Activated CD4-positive, alpha-beta memory T cell treated with anti-CD3 and anti-CD28 coated beads for 36 hours (primary cell): ENCODE measurements at regions not wholly inside any gene's neighbourhood (a gene's known extent, or its start where the extent isn't known, plus 50 kb on each side); places are given as distances from the start of the nearest gene placed in this dataset.
"Not testable (repeated sequence)": the region's sequence is repeated elsewhere in the genome, so short reads cannot be mapped to it uniquely, and the experiment has no call there.

Experiments used
- CTCF ChIA-PET: fragments of 350-600 bp; sonication (Branson Sonifier 250); formaldehyde crosslinking; loops from one replicate; lab custom pipeline; 2021; ENCODE audit warnings: antibody characterized with exemption, inconsistent platforms; lab: Charles Lee
- POLR2A ChIA-PET: fragments of 350-600 bp; sonication (Branson Sonifier 250); formaldehyde crosslinking; loops from one replicate; lab custom pipeline; 2021; ENCODE audit warnings: antibody characterized with exemption; lab: Charles Lee
- DNase-seq: peaks from one replicate; pipeline ENCODE4 v3.0.0-alpha.2; 2020
- H3K27ac Mint-ChIP-seq: one replicate; pipeline ENCODE4 v1.8.0; 2021; ENCODE audit warnings: mixed read lengths
- H3K27me3 Mint-ChIP-seq: one replicate; pipeline ENCODE4 v1.8.0; 2021; ENCODE audit warnings: mixed read lengths
- H3K36me3 Mint-ChIP-seq: one replicate; pipeline ENCODE4 v1.8.0; 2021; ENCODE audit warnings: mixed read lengths
- H3K4me1 Mint-ChIP-seq: one replicate; pipeline ENCODE4 v1.8.0; 2021; ENCODE audit warnings: low read depth, mixed read lengths
- H3K4me3 Mint-ChIP-seq: one replicate; pipeline ENCODE4 v1.8.0; 2021; ENCODE audit warnings: mild to moderate bottlenecking, mixed read lengths
- H3K9me3 Mint-ChIP-seq: one replicate; pipeline ENCODE4 v1.8.0; 2021; ENCODE audit warnings: mixed read lengths
- intact Hi-C: fragments of 100-400 bp; cut with micrococcal nuclease; formaldehyde crosslinking; loops from one replicate; pipeline ENCODE4 v1.15.1; 2023

- POLR2A ChIA-PET: no interaction called here
- H3K4me1 Mint-ChIP-seq: no peaks in the 10 kb centered on the region
- no peaks in the 10 kb centered on the region for H3K9me3 Mint-ChIP-seq
- CTCF ChIA-PET: no interaction called here
- H3K4me3 Mint-ChIP-seq: no peak overlapping the region
- H3K36me3 Mint-ChIP-seq: no peaks in the 10 kb centered on the region
- DNase-seq: no peak
- no peak overlapping the region for H3K27ac Mint-ChIP-seq
- H3K27me3 Mint-ChIP-seq: peaks cover 5% of the 10 kb centered on the region
- intact Hi-C loops: no loop called here
These were observed 55.5 kb downstream of the PRR15 start for GRCh38 chr7:29619111-29619510.

DNA sequence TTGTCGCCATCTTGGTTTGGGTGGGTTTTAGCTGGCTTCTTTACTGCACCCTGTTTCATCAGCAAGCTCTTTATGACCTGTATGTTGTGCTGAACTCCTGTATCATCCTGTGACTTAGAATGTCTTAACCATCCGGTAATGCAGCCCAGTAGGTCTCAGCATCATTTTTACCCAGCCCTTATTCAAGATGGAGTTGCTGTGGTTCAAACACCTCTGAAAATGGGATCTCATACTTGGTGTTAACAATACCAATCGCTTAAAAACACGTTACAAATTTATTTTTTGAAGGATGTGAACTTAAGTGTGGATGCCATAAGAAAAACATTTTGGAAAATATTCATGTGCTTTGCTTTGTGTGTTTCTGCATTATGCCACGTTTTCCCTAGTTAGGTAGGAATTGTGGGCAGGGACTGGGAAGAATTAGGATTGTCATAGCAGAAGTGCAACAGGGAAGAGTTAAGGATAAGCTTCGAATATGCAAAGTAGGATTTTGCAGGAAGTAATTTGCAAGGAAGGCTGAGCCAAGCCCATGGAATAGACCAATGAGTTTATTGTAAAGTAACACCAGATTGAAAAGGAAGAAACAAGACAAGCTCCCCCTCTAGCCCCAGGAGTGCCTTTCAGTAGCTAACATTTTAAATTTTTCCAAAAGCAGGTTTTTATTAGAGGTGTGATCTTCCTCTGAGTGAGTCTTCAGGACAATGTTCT lies 56.4 kb downstream of the PRR15 start:
- intact Hi-C loops: no loop called here
- H3K4me3 Mint-ChIP-seq: no peak overlapping the region
- no peak for DNase-seq
- H3K27ac Mint-ChIP-seq: no peak overlapping the region
- no peaks in the 10 kb centered on the region for H3K36me3 Mint-ChIP-seq
- ChIA-PET POLR2A (no interaction called here), CTCF (no interaction called here)
- H3K4me1 Mint-ChIP-seq: no peaks in the 10 kb centered on the region
- H3K9me3 Mint-ChIP-seq: no peaks in the 10 kb centered on the region
- peaks cover 8% of the 10 kb centered on the region for H3K27me3 Mint-ChIP-seq

DNA sequence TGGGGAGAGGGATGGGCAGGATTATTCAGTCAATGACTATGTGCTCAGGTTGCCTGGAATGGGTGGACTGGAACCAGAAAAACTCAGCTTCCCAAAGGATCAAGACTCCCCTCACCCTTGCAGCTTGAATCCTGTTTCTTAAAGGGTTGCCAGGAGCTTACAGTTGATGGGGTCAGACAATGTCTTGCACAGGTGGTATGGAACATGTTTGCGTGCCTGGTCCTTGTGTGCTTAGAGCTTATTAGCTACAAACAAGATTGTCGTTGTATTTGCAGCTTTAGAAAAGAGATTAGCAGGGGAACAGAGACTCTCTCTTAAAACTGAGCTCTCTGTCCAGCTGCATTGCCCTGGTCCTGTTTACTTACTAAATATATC lies 56.9 kb downstream of the PRR15 start:
- H3K4me1 Mint-ChIP-seq: no peaks in the 10 kb centered on the region
- intact Hi-C loops: no loop called here
- no peak overlapping the region for H3K4me3 Mint-ChIP-seq
- H3K27ac Mint-ChIP-seq: no peak overlapping the region
- no peaks in the 10 kb centered on the region for H3K36me3 Mint-ChIP-seq
- ChIA-PET CTCF (no interaction called here), POLR2A (no interaction called here)
- peaks cover 4% of the 10 kb centered on the region for H3K27me3 Mint-ChIP-seq
- H3K9me3 Mint-ChIP-seq: no peaks in the 10 kb centered on the region
- DNase-seq: no peak

- Mint-ChIP-seq H3K4me3 (no peak overlapping the region), H3K27ac (no peak overlapping the region), H3K4me1 (no peaks in the 10 kb centered on the region), H3K36me3 (no peaks in the 10 kb centered on the region), H3K27me3 (peaks cover 7% of the 10 kb centered on the region), H3K9me3 (no peaks in the 10 kb centered on the region)
- intact Hi-C loops: no loop called here
- no peak for DNase-seq
- CTCF ChIA-PET: no interaction called here
- POLR2A ChIA-PET: no interaction called here
These were observed 59.0 kb downstream of the PRR15 start for GRCh38 chr7:29622335-29623265.

GRCh38 chr7:29623973-29624372 lies 60.3 kb downstream of the PRR15 start:
- intact Hi-C loops: no loop called here
- Mint-ChIP-seq H3K4me1 (no peaks in the 10 kb centered on the region), H3K27ac (no peak overlapping the region), H3K9me3 (no peaks in the 10 kb centered on the region), H3K27me3 (peaks cover 7% of the 10 kb centered on the region), H3K36me3 (no peaks in the 10 kb centered on the region), H3K4me3 (no peak overlapping the region)
- DNase-seq: no peak
- ChIA-PET CTCF (no interaction called here), POLR2A (no interaction called here)

- H3K27me3 Mint-ChIP-seq: peaks cover 8% of the 10 kb centered on the region
- H3K9me3 Mint-ChIP-seq: no peaks in the 10 kb centered on the region
- no peak for DNase-seq
- no peak overlapping the region for H3K27ac Mint-ChIP-seq
- ChIA-PET POLR2A (no interaction called here), CTCF (no interaction called here)
- H3K4me3 Mint-ChIP-seq: no peak overlapping the region
- no peaks in the 10 kb centered on the region for H3K36me3 Mint-ChIP-seq
- H3K4me1 Mint-ChIP-seq: no peaks in the 10 kb centered on the region
- intact Hi-C loops: no loop called here
These were observed 63.1 kb downstream of the PRR15 start for GRCh38 chr7:29626730-29627129.

DNA sequence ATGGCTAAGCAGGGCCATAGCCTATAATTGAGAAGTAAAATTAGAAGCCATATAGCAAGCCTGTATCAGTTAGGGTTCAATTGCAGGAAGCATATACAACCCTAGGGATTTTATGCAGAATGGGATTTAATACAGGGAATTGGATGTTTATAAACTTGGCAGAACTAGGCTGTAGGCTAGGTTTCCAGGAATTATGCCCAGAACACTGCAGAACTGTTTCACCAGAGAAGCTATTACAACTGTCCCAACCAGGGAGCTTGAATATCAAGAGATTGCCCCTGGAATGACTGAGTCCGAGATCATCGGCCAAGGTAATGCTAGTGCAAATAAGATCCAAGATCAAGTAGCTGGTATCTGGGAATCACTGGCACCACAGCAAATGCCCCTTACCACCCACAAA lies 64.0 kb downstream of the PRR15 start:
- no peak for DNase-seq
- H3K4me3 Mint-ChIP-seq: no peak overlapping the region
- no peaks in the 10 kb centered on the region for H3K9me3 Mint-ChIP-seq
- H3K4me1 Mint-ChIP-seq: no peaks in the 10 kb centered on the region
- intact Hi-C loops: no loop called here
- ChIA-PET CTCF (no interaction called here), POLR2A (no interaction called here)
- H3K27ac Mint-ChIP-seq: no peak overlapping the region
- H3K36me3 Mint-ChIP-seq: no peaks in the 10 kb centered on the region
- H3K27me3 Mint-ChIP-seq: peaks cover 8% of the 10 kb centered on the region

DNA sequence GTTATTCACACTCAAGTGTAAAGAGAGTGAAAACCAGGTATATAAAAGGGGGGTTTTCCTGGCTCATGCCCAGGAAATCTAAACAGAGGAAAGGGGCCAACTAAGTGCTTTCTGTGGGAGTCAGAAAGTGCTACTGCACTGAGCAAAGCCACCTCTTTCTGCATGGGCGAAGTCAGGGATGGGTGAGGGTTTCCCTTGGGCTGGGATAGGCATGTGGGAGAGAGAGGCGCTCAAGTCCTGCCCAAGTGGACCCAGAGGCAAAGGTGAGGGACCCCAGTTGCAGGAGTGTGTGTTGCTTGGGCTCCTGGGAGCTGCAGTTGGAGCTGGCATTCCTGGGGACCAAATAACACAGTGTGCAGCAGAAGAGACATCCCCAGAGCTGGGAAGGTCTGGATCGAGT lies 65.9 kb downstream of the PRR15 start:
- ChIA-PET POLR2A (no interaction called here), CTCF (no interaction called here)
- Mint-ChIP-seq H3K4me1 (no peaks in the 10 kb centered on the region), H3K27me3 (peaks cover 8% of the 10 kb centered on the region), H3K4me3 (no peak overlapping the region), H3K9me3 (no peaks in the 10 kb centered on the region), H3K27ac (no peak overlapping the region), H3K36me3 (no peaks in the 10 kb centered on the region)
- intact Hi-C loops: no loop called here
- no peak for DNase-seq

GRCh38 chr7:29635067-29636008 lies 71.7 kb downstream of the PRR15 start:
- H3K9me3 Mint-ChIP-seq, H3K36me3 Mint-ChIP-seq, DNase-seq, H3K27me3 Mint-ChIP-seq, H3K27ac Mint-ChIP-seq, H3K4me3 Mint-ChIP-seq, H3K4me1 Mint-ChIP-seq, POLR2A ChIA-PET: not testable (repeated sequence)
- CTCF ChIA-PET: interaction anchor here (3.6 kb wide), 1 partner anchor 286 kb away, joined by 22 read pairs; no protein-coding TSS in a partner anchor
- intact Hi-C loops: loop anchor here (1.0 kb wide), 1 partner anchor 286 kb away; no protein-coding TSS in a partner anchor

DNA sequence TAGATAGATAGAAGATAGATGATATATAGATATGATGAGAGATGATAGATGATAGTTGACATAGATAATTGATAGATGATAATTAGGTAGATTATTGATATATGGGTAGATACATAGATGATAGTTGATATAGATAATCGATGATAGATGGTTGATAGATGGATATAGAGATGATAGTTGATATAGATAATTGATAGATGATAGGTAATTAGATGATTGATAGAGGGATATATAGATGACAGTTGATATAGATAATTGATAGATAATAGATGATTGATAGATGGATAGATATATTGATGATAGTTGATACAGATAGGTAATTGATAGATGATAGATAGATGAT lies 72.3 kb downstream of the PRR15 start:
- CTCF ChIA-PET: interaction anchor here (3.6 kb wide), 1 partner anchor 285 kb away, joined by 22 read pairs; no protein-coding TSS in a partner anchor
- POLR2A ChIA-PET: no interaction called here
- Mint-ChIP-seq H3K4me1 (no peaks in the 10 kb centered on the region), H3K4me3 (no peak overlapping the region), H3K36me3 (no peaks in the 10 kb centered on the region), H3K27me3 (no peaks in the 10 kb centered on the region), H3K27ac (no peak overlapping the region), H3K9me3 (no peaks in the 10 kb centered on the region)
- intact Hi-C loops: no loop called here
- DNase-seq: no peak

GRCh38 chr7:29637374-29637773 lies 73.7 kb downstream of the PRR15 start:
- Mint-ChIP-seq H3K4me3 (no peak overlapping the region), H3K27ac (no peak overlapping the region), H3K9me3 (no peaks in the 10 kb centered on the region), H3K36me3 (no peaks in the 10 kb centered on the region), H3K4me1 (no peaks in the 10 kb centered on the region), H3K27me3 (no peaks in the 10 kb centered on the region)
- CTCF ChIA-PET: no interaction called here
- POLR2A ChIA-PET: no interaction called here
- DNase-seq: no peak
- intact Hi-C loops: no loop called here

- POLR2A ChIA-PET, DNase-seq, H3K4me1 Mint-ChIP-seq, intact Hi-C loops, CTCF ChIA-PET, H3K27me3 Mint-ChIP-seq, H3K9me3 Mint-ChIP-seq, H3K36me3 Mint-ChIP-seq, H3K4me3 Mint-ChIP-seq, H3K27ac Mint-ChIP-seq: not testable (repeated sequence)
These were observed 75.2 kb downstream of the PRR15 start for GRCh38 chr7:29638841-29639240.
